Endothelial cell of hepatic sinusoid (primary cell): ENCODE measurements at regions not wholly inside any gene's neighbourhood (a gene's known extent, or its start where the extent isn't known, plus 50 kb on each side); places are given as distances from the start of the nearest gene placed in this dataset.

Experiments used
- in situ Hi-C: cut with HindIII; loops from 2 replicates; pipeline ENCODE4 v1.10.0; 2017; ENCODE audit warnings: low sequenced_read_pairs

GRCh38 chr1:209268479-209268878, 315.0 kb upstream of the CAMK1G start:
- in situ Hi-C loops = no loop called here

DNA sequence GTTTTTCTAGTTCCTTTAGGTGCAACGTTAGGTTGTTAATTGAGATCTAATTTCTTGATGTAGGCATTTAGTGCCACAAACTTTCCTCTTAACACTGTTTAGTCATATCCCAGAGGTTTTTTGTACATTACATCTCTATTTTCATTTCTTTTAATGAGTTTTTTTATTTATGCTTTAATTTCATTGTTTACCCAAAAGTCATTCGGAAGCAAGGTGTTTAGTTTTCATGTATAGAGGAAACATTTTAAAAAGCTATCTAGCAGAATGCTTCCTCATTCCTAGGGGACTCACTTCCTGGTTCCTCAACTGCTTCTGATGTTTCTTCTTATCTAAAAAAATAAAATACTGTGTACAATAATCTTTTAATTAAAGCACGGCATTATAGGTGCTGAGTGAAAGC, 307.2 kb upstream of the CAMK1G start:
- in situ Hi-C loops = no loop called here

DNA sequence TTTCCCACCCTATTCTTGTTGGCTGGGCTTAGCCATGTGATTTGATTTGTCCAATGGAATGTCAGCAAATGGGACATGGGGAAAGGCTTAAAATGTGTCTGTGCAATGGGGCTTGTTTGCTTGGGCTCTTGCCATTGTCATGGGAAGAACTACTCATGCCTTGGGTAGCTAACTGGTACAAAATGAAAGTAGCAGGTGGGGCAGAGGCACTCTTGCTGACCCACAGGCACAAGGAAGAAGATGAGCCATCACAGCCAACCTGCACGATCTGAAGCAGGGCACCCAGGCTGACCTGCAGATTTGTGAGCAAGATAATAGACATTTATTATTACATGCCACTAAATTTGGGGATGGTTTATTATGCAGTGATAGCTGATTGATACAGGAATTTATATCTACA, 305.9 kb upstream of the CAMK1G start:
- in situ Hi-C loops = no loop called here

- in situ Hi-C loops = no loop called here
Measured at GRCh38 chr1:209291715-209292114, 291.8 kb upstream of the CAMK1G start.

DNA sequence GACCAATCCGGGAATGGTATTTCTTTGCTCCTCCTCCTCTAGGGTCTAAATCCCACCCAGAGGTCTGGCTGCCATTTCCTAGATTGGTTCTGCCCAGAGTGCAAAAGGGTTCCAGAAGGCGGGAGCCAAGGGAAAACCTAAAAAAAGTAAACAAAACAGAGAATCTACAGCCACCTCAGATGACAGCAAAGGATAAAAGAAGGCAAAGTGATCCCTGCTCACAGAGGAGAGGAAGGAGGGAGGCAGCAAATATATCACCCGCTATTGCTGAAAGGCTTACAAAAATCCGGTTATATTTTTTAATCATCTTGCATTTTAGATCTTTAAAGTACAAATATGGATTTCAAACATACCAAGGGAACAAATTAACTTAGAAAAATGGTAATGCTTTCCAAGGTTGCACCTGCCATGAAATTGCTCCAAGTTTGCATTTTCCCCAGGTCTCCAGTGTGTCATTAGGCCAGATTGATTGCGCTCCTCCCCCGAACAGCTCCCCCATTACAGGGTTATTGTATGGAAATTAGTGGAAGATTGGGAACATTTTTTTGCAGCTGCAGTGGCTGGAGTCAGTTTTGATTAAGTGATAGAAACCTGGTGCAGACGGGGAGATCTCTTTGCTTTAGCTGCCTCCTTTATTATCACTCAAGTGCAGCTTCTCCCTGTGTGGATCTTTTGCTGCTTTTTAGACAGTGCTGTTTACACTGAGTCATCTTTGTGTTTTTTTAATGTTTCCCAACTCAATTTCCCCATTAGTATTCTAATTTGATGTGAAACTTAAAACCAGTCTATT, 280.5 kb upstream of the CAMK1G start:
- in situ Hi-C loops = no loop called here

- in situ Hi-C loops = no loop called here
Measured at GRCh38 chr1:209304166-209304565, 279.3 kb upstream of the CAMK1G start.

GRCh38 chr1:209305221-209305954, 278.1 kb upstream of the CAMK1G start:
- in situ Hi-C loops = no loop called here

GRCh38 chr1:209307846-209308245, 275.7 kb upstream of the CAMK1G start:
- in situ Hi-C loops = no loop called here

- in situ Hi-C loops = no loop called here
Measured at GRCh38 chr1:209309198-209309597, 274.3 kb upstream of the CAMK1G start.

DNA sequence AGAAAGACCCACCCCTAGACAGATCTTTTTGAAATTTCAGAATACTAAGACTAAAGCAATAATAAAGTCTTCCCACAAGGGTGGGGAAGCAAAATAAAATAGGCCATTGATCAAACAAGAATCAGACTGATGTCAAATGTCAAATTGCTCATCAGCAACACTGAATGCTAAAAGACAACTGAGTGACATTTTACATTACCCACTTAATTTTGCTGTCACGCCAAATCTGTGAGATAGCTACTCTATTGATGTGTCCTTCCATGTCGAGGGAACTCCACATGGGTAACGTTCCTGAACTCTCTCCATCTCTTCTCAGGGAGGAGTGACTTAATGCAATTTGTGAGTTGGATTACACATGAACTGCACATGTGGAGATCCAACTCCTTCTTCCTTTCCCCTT, 271.7 kb upstream of the CAMK1G start:
- in situ Hi-C loops = no loop called here

DNA sequence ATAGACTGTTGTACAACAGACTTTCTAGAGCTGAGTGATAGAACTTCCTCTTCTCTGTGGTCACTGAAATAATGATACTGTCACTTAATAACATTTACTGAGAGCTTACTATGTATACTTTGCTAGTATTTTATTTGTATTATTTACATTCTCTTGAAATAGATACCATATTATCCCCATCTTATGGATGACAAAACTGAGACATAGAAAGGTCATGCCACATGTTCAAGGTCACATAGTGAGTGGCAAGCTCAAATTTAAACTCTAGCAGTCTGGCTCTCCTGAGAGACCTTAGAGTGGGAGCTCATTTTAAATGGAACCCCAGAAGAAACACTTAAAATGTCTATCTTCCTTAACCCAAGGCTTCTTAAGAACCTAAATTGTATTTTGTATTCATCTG, 266.6 kb upstream of the CAMK1G start:
- in situ Hi-C loops = no loop called here

GRCh38 chr1:209318181-209319056, 265.1 kb upstream of the CAMK1G start:
- in situ Hi-C loops = no loop called here

GRCh38 chr1:209319057-209319432, 264.5 kb upstream of the CAMK1G start:
- in situ Hi-C loops = no loop called here

DNA sequence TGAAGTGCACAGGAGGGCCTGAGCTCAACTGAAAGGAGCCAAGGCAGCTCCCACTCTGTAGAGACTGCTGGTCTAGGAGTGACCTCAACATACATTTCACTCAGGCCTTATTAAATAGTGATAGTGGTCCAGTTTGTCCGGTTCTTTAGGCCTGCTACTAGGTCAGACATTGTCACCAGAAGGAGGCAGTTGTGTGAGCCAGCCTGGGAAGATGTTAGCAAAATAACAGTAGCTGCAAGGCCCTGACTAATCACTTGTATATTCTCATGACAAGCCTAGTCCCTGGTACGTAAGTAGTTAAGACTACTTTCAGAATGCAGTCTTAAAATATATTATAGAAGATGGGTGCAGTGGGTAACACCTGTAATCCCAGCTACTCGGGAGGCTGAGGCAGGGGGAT, 264.0 kb upstream of the CAMK1G start:
- in situ Hi-C loops = no loop called here

- in situ Hi-C loops = no loop called here
Measured at GRCh38 chr1:209323743-209324142, 259.8 kb upstream of the CAMK1G start.

DNA sequence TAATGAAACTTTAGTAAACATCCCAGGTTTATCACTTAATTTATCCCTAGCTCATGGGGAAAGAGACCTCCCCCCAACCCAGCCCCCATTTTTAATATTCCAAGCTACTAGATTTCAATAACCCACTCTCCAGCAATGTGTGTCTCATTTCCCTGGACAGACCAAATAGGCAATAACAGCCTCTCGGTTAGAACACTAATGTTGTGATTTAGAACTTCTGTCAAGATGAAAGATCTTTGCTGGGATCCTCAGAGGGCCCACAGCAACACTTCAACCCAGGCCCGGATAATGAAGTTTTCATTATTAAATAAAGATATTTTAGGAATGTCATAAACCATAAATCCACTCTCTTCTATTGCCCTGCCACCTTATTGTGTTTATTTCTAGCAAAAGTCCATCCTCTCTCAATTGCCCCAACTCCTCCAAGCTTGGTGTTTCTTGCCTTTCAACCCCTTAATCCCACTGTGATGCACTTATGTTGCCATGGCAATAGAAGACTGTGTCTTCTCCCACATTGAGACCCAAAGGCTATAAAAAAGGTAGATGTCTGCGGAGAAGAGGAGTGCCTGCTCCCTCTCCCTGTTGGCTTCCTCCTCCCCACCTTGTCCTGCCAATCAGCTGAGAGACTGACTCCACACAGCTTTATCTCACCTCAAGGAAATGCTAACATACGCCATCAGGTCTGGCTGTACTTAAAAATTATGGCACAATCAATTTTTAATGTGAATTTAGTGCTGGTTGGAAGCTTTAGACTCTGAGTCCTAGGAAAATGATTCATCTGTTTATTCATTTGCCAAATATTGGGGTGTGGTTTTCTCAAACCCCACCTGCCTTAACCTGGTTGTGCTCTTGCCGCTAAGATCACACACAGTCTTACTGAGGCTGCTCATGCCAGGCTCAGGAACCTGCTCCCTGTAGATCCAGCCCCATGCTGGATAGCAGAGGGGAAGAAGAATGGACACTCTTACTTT, 258.3 kb upstream of the CAMK1G start:
- in situ Hi-C loops = no loop called here

- in situ Hi-C loops = no loop called here
Measured at GRCh38 chr1:209326076-209326475, 257.4 kb upstream of the CAMK1G start.

DNA sequence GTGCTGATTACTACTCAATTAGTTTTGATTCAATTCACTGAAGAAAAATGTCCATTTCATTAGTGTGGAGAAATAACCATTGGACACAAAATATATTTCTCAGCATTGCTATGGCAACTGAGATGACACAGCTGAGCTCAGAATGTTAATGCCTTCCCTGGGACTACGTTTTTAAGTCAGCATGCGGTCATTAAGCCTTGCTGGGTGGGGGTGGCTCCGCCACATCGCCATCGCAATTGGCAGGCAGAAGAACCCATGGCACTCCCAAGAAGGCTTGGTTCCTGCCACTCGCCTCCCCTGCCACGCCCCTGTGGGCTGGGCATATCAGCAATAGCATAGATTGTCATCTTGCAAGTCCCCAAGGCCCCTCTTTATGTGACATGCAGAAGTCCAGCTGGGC, 256.7 kb upstream of the CAMK1G start:
- in situ Hi-C loops = no loop called here

DNA sequence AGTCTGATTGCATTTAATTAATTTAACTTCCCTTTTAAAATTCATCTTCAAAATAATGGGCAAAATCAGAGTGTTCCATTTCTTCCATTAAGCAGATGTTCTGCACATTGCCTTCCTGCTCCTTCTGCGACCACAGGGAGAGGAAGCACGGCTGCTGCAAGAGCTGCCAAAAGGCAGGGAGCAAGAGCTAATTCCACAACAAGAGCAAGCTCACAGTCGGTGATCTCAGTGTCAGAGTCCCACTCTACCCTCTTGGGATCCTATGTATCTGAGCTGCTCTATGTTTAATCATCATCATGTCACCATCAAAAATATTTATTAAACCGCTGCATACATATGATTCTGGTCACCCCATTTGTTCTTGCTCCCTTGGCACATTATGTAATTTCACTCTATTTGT, 255.3 kb upstream of the CAMK1G start:
- in situ Hi-C loops = no loop called here

DNA sequence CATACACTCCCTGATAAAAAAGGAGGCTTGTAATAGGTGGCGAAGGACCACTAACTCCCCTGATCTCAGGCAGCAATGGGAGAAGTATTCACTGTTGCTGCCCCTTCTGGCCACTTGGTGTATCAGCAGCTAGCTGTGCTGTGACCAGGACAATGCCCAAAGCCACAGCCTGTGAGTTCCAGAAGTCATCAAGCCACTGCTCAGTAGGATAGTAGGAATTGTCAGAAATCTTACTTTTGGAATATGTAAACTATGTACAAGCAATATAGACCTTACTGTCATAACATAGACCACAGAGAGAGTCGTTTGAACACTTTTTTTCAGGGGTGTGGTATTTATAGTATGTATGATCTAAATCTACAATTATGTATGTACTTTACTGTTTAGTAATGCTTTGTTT, 248.3 kb upstream of the CAMK1G start:
- in situ Hi-C loops = no loop called here
